M059J (cell line): ENCODE measurements at regions not wholly inside any gene's neighbourhood (a gene's known extent, or its start where the extent isn't known, plus 50 kb on each side); places are given as distances from the start of the nearest gene placed in this dataset.

Experiments used
- DNase-seq: peaks from one replicate; pipeline ENCODE4 v3.0.0-alpha.2; 2012; ENCODE audit warnings: low read depth

- DNase-seq, result no peak
Measured at GRCh38 chr3:194279701-194280360, 71.3 kb downstream of the CPN2 start.

GRCh38 chr3:194280777-194281176 lies 70.4 kb downstream of the CPN2 start:
- no peak for DNase-seq

- DNase-seq, result no peak
Measured at GRCh38 chr3:194281306-194281705, 69.8 kb downstream of the CPN2 start.

- DNase-seq, result no peak
Measured at GRCh38 chr3:194281766-194282165, 69.4 kb downstream of the CPN2 start.

GRCh38 chr3:194282436-194283122 lies 68.5 kb downstream of the CPN2 start:
- DNase-seq, result no peak

- DNase-seq, result no peak
Measured at GRCh38 chr3:194283221-194284006, 67.7 kb downstream of the CPN2 start.

GRCh38 chr3:194284351-194284750 lies 66.8 kb downstream of the CPN2 start:
- no peak for DNase-seq

- peak; percentile 88 for DNase-seq
Measured at GRCh38 chr3:194285024-194285849, 65.9 kb downstream of the CPN2 start.

- DNase-seq, result no peak
Measured at GRCh38 chr3:194285850-194286197, 65.3 kb downstream of the CPN2 start.

GRCh38 chr3:194286375-194287146 lies 64.6 kb downstream of the CPN2 start:
- no peak for DNase-seq

GRCh38 chr3:194287374-194287773 lies 63.8 kb downstream of the CPN2 start:
- no peak for DNase-seq

GRCh38 chr3:194287977-194288706 lies 63.0 kb downstream of the CPN2 start:
- no peak for DNase-seq
